Duodenal mucosa (tissue), 2 donors: ENCODE measurements at regions not wholly inside any gene's neighbourhood (a gene's known extent, or its start where the extent isn't known, plus 50 kb on each side); places are given as distances from the start of the nearest gene placed in this dataset.
"Not testable (repeated sequence)": the region's sequence is repeated elsewhere in the genome, so short reads cannot be mapped to it uniquely, and the experiment has no call there.

ENCODE experiments used
- H3K27ac ChIP-seq: one replicate; pipeline ENCODE4 v1.7.0; 2013; ENCODE audit warnings: low read depth, low read length
- H3K27me3 ChIP-seq, 2 donors: one replicate each; pipeline ENCODE4 v1.7.0; 2013; ENCODE audit warnings: low read length in 2 of 2, control low read depth in 1 of 2; ENCODE audit not compliant: insufficient read depth in 2 of 2, control insufficient read depth in 1 of 2
- H3K36me3 ChIP-seq, 2 donors: one replicate each; pipeline ENCODE4 v1.7.0; 2013; ENCODE audit warnings: low read length in 2 of 2, control low read depth in 1 of 2; ENCODE audit not compliant: insufficient read depth in 2 of 2, control insufficient read depth in 1 of 2
- H3K4me1 ChIP-seq, 2 donors: one replicate each; pipeline ENCODE4 v1.7.0; 2013; ENCODE audit warnings: low read length in 2 of 2, control low read depth in 1 of 2; ENCODE audit not compliant: insufficient read depth in 2 of 2, control insufficient read depth in 1 of 2
- H3K4me3 ChIP-seq, 2 donors: one replicate each; pipeline ENCODE4 v1.7.0; 2013; ENCODE audit warnings: low read length in 2 of 2, low read depth in 1 of 2
- H3K9ac ChIP-seq, 2 donors: one replicate each; pipeline ENCODE4 v1.7.0; 2013; ENCODE audit warnings: low read length in 2 of 2, low read depth in 1 of 2
- H3K9me3 ChIP-seq, 2 donors: one replicate each; pipeline ENCODE4 v1.7.0; 2013; ENCODE audit warnings: low read length in 2 of 2, control low read depth in 1 of 2; ENCODE audit not compliant: control insufficient read depth in 1 of 2

DNA sequence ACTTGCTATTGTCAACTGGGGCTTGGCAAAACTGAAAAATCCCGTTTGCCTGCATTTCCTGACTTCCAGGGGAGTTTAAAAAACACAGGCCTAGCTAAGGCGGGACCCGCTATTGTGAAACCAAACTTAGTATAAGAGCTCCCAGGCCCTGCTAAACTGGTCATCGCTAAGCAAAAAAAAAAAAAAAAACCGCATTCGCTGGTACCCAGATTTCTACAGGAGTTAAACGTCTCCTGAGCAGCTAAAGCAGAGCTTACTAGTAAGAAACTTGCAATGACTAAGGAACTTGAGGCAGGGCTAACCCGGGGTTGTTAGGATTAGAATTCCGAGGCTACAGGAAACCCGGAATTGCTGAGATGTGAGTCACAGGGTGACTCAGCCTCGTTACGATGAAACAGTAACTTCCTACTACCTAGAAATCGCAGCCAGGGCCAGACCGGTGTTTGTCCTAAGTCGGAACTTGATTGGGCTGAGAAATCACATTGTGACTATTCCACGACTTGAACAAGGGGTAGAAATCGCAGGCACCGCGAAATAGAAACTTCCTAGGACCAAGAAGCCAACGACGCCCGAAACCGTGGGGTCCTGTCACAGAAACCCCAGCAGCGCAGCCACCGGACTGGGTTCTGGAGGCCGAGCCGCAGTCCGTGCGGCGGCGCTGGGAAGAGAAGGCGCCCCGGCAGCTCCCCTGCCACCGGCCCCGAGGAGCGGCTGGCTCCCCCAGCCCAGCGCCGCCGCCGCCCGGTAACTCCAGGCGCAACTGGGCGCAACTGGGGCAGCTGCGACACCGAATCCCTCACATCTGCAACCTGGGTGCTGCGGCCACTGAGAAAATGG, 89.4 kb downstream of the ANXA2R start:
- Histone ChIP-seq H3K27me3 (peaks cover 37 to 44% of the 10 kb centered on the region in 2 donors), H3K4me3 (peak overlapping the region; percentile 65 to 71), H3K36me3 (no peaks in the 10 kb centered on the region), H3K9ac (peak overlapping the region; percentile 33 to 67), H3K9me3 (no peaks in the 10 kb centered on the region), H3K4me1 (peaks cover 6 to 13% of the 10 kb centered on the region in 2 donors), H3K27ac (peak overlapping the region; percentile 87)

DNA sequence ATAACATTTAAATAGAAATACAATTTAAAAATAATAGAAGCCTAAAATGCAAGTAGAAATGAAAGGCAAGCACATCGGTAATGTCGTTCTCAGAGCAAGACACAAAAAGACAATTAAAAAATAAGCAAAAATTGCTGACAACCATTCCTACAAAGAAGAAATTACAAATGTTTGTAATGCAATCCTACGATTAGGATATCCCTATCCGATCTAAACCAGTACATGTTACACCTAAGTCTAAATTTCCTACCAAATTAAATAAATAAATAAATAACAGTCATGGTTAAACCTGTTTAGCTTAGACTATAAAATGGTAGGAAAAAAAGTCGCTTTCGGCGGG, 90.0 kb downstream of the ANXA2R start:
- Histone ChIP-seq H3K27me3 (peaks cover 37 to 48% of the 10 kb centered on the region in 2 donors), H3K27ac (peak overlapping the region; percentile 35), H3K9me3 (no peaks in the 10 kb centered on the region), H3K4me3 (peak overlapping the region; percentile 65 to 71), H3K4me1 (peaks cover 6 to 13% of the 10 kb centered on the region in 2 donors), H3K36me3 (no peaks in the 10 kb centered on the region), H3K9ac (peak overlapping the region; percentile 33 to 67)

DNA sequence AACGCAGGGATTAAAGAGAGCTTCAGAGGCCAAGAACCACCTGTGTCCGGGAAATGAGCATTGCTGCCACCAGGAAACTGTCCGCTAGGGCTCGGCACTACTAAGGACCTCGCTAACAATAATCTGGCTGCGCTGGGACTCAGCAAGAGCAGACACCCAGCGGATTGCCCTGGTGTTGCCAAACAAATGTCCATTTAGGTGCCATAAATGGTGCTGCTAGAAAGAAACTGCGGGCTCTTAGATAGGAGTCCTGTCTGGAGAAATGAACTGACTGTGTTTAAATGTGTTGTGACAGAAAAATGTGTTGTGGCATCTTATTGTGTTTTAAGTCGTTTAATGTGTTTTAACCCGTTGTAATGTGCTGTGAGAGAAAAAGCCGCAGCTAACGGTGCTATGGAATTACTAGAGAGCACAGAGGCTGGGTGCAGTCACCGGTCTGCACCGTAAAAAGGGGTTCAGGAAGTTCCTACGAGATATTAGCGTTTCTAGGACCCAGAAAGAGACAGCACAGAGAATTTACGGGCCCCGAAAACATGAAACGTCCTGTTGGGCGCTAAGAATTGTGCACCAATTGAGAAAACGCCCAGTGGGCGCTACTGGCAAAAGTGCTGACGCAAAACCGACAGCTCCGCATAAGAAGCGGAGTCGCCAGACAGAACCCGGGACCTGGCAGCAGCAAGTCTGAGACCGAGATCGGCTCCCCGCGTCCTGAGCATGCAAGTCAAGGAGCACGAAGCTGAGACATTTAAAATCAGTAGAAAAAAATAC, 90.6 kb downstream of the ANXA2R start:
- Histone ChIP-seq H3K4me1 (peaks cover 6 to 13% of the 10 kb centered on the region in 2 donors), H3K9me3 (no peaks in the 10 kb centered on the region), H3K9ac (peak overlapping the region in 1 of 2 donors; percentile 4), H3K27ac (no peak overlapping the region), H3K4me3 (peak overlapping the region; percentile 33 to 65), H3K36me3 (no peaks in the 10 kb centered on the region), H3K27me3 (peaks cover 37 to 51% of the 10 kb centered on the region in 2 donors)

DNA sequence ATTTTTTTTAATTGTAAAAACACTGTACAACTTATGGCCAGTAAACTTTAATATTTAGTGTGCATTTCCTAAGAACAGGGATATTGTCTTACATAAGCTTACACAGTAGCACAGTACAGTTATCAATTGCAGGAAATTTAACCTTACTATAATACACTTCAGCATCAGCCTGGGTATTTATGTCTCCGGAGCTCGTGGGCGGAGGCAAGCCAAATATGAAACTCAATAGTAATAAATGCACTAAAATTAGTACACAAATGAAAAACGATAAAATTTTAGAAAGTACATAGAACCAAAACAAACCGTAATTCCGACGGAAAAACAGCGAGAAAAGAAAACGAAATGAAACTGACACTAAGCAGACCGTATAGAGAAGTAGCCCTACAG, 91.2 kb downstream of the ANXA2R start:
- Histone ChIP-seq H3K9ac (peak overlapping the region in 1 of 2 donors; percentile 4), H3K4me3 (peak overlapping the region; percentile 33 to 65), H3K27me3 (peaks cover 35 to 50% of the 10 kb centered on the region in 2 donors), H3K27ac (no peak overlapping the region), H3K4me1 (peaks cover 6 to 13% of the 10 kb centered on the region in 2 donors), H3K36me3 (no peaks in the 10 kb centered on the region), H3K9me3 (no peaks in the 10 kb centered on the region)

DNA sequence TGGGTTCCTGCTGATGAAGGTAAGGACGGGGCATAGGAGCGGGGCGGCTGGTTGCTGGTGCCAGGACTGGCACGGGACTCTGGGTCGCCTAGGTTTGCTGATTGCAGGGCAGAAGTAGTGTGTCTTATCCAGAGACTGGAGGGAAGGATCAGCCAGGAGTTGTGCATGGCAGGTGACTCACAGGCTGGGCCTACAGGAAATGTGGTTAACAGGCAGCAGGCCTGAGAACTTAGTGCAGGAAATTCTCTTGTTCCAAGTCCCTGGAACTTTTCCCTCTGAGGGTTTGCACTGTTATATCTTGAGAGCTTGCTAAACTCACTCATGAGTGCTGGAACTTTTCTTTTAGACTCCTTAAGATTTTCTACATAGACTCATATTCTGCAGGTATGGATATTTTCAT, 95.1 kb downstream of the ANXA2R start:
- H3K27me3 ChIP-seq = peaks cover 19 to 30% of the 10 kb centered on the region in 2 donors
- no peak overlapping the region for H3K27ac ChIP-seq

DNA sequence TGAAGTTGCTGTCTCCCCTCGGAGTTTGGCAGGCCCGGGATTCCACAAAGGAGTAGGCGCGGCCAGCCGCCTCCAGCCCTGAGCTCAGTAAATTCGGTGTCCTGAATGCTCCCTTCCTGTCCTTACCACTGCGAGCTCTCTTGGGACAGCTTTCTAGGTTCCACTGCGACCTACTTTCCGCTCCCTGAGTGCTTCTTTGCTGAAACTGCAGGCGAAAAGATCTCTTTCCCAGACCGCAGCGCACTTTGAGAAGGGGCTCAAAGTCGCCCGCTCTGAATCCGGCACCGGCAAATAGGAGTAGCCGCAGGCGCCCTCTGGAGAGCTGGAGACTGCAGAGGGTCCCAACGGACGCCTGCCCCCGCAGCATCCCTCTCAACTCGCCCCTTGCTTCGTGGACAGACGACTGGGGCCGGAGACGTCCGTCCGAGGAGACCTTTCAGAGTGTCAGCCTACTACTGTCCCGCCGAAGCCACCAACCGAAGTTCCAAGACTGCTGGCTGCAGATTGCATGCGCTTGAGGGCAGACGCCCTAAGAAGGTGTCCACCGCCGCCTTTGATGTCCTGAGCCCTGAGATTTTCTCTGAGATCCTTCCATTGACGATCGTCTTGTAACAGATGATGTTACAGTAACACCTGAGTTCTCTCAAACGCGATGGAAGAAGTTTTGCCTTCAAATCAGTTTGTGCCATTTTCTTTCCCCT, 96.0 kb downstream of the ANXA2R start:
- no peak overlapping the region for H3K9ac ChIP-seq
- H3K36me3 ChIP-seq = no peaks in the 10 kb centered on the region
- peaks cover 11 to 23% of the 10 kb centered on the region in 2 donors for H3K27me3 ChIP-seq
- H3K4me1 ChIP-seq = no peaks in the 10 kb centered on the region
- no peaks in the 10 kb centered on the region for H3K9me3 ChIP-seq
- no peak overlapping the region for H3K4me3 ChIP-seq
- no peak overlapping the region for H3K27ac ChIP-seq

More for the DNA sequence above, 95.1 kb downstream of the ANXA2R start:
- Histone ChIP-seq H3K4me3 (no peak overlapping the region), H3K4me1 (peaks cover 5 to 6% of the 10 kb centered on the region in 2 donors), H3K9ac (no peak overlapping the region), H3K9me3 (no peaks in the 10 kb centered on the region), H3K36me3 (no peaks in the 10 kb centered on the region)

DNA sequence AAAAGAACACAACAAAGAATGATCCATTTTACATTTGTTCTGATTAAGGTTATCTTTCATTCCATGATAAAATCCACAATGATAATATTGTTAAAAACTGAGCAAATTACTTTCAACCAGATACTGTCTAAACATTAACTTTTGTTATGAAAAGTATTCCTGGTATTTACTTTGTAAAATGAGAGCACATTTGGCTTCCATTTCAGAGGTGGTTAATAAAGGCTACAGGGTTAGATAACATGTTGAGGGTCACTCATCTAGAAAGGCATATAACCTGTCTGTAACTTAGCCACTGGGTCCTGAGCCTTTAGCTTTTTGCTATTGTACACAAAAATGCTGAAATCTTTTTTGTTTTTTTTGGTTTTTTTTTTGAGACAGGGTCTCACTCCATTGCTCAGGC, 99.3 kb downstream of the ANXA2R start:
- no peaks in the 10 kb centered on the region for H3K9me3 ChIP-seq
- H3K4me1 ChIP-seq = no peaks in the 10 kb centered on the region
- H3K4me3 ChIP-seq = no peak overlapping the region
- no peaks in the 10 kb centered on the region for H3K36me3 ChIP-seq
- H3K27ac ChIP-seq = no peak overlapping the region
- H3K27me3 ChIP-seq = peaks cover 8 to 21% of the 10 kb centered on the region in 2 donors
- no peak overlapping the region for H3K9ac ChIP-seq

DNA sequence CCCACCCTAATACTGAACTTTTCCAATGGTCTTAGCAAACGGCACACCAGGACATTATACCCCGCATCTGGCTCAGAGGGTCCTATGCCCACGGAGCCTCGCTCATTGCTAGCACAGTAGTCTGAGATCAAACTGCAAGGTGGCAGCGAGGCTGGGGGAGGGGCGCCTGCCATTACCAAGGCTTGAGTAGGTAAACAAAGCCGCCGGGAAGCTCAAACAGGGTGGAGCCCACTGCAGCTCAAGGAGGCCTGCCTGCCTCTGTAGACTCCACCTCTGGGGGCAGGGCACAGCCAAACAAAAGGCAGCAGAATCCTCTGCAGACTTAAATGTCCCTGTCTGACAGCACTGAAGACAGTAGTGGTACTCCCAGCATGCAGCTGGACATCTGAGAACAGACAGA, 108.1 kb downstream of the ANXA2R start:
- H3K4me1 ChIP-seq, H3K36me3 ChIP-seq, H3K27ac ChIP-seq, H3K9me3 ChIP-seq, H3K9ac ChIP-seq, H3K4me3 ChIP-seq, H3K27me3 ChIP-seq: not testable (repeated sequence)

DNA sequence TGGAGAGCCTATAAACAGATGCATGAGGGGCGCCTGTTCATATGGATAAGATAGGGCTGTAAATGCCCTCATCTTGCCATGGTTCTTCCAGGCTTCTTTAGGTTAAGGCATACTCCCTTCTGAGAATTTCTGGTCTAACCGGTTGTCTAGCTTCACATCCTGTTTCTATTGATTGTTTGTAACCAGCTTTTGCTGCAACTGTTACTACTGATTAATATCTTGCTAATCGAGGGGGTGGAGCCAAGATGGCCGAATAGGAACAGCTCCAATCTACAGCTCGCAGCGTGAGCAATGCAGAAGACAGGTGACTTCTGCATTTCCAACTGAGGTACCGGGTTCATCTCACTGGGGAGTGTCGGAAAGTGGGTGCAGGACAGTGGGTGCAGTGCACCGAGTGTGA, 108.7 kb downstream of the ANXA2R start:
- H3K9me3 ChIP-seq, H3K4me1 ChIP-seq, H3K27me3 ChIP-seq, H3K27ac ChIP-seq, H3K36me3 ChIP-seq, H3K9ac ChIP-seq, H3K4me3 ChIP-seq: not testable (repeated sequence)

DNA sequence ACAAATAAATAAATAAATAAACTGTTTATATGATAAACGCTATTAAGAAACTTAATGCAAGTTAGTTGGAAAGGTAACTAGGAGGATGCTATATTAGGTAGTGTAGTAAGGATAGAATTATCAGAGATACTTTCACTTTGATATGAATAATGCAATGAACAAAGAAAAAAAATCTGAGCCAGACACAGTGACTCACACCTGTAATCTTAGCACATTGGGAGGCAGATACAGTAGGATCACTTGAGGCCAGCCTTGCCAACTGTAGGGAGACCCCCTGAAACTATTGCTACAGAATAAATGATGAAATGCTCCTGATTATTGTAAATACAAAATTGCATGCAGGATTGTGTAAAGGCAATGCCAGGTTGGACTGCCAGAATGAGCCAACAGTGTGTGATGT, 109.2 kb downstream of the ANXA2R start:
- Histone ChIP-seq H3K4me3 (no peak overlapping the region), H3K27me3 (no peaks in the 10 kb centered on the region)

More for the DNA sequence above, 109.2 kb downstream of the ANXA2R start:
- Histone ChIP-seq H3K9me3 (no peaks in the 10 kb centered on the region), H3K4me1 (no peaks in the 10 kb centered on the region), H3K27ac (no peak overlapping the region), H3K36me3 (no peaks in the 10 kb centered on the region), H3K9ac (no peak overlapping the region)
